Kasumi-1 (cell line): ENCODE measurements at regions not wholly inside any gene's neighbourhood (a gene's known extent, or its start where the extent isn't known, plus 50 kb on each side); places are given as distances from the start of the nearest gene placed in this dataset.

Experiments
- DNase-seq, 2 experiments: peaks; one replicate each; lab custom pipeline; 2025; lab: John Stamatoyannopoulos, UW

DNA sequence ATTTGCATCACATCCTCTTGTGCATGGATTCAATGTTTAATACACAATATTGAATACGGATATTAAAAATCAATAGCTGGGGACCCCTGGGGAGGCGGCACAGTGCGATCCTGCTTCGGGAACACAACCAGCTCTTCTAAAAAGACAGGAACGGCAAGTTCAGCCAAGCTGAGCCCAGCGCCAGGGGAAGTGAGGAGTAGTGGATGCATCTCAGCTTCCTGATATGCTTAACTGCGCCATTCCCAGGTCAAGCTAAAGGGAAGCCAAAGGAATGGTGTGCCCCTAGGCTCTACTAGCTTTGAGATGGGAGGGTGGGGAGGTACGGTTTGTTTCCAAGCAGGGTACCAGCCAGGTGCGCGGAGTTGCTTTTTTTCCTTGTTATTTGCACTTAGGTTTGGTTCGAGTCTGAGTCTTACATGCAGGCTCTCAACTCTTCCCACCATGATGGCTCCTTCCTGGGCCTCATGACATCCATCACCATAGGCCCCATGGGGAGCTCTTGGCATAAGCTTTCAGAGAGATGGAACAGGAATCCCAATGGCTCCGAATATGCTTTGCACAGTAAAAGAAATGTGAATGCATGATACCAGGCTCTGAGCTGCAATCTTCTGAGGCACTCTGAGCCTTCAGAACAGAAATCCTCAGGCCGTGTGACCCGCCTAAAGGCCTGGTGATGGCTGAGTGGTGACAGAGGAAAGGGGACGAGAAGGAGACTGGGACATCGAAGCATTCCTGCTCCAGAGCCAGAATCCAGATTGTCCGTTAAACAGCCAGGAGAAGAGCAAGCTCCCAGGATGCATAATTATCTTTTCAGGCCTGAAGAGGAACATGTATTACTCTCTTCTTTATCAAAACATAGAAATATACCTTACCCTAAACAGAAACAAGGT lies 51.8 kb upstream of the BCOR start:
- no peak for DNase-seq

DNA sequence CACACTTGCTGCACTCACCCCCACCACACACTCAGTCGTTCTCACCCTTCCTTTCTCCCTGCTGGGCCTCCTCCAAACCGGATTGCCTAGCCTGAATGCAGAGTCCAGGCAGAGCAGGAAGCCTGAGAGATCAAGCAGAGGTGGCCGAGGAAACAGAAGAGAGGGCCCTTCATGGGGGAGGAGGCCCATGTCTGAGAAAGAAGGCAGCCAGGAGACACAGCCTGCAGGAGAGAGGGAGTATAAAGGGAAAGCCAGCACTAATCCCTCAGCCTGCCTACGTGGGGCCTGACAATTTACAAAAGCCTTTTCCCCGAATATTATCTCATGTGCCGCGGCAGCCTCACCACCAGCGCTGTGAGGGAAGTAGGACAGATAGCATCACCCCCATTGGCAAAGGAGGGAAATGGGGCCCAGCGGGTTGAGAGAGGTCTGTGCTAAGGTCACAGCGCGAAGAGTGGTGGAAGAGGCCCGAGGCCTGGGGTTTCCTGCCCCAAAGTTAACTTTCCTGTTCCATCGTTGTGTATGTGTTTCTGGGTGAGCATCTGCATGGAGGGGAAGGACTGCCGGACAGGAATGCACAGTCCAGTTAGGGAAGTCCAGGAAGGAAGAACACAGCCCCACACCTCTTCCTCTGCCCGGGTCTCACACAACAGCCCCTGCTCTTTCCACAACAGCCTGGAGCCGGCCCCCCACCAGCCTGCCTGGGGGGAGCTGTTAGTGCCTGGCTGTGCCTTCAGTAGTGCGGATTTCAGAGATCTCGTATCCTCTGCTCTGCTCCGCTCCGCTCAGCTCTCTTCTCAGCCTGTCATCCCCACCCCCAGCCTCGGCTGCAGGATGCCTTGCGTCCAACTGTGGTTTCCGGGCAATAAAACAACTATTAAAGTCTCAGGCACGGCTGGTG lies 50.9 kb upstream of the BCOR start:
- DNase-seq, result peak; percentile 74 to 80

DNA sequence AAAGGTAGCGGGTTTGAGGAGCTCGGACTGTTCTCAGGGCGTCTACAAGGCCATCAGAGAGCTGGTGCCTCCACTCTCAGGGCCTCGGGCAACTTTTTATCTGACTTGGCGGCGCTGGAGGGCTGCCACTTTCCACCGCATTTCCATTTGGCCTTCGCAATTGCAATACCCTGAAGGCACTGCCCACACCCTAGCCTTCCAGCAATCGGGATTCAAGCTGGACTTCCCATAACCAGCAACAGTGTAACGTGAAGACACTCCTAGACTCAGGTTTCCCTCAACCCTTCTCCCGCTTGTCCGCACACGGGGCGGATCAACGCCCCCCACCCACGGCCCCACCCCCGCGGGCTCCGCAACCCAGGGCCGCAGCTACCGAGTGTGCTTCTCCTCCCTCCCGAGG lies 50.2 kb upstream of the BCOR start:
- DNase-seq, result no peak
